HG02981 (cell line): ENCODE measurements at regions not wholly inside any gene's neighbourhood (a gene's known extent, or its start where the extent isn't known, plus 50 kb on each side); places are given as distances from the start of the nearest gene placed in this dataset.

ENCODE experiments used
- ATAC-seq: cut with Tn5 transposase; IDR thresholded peaks from one replicate; pipeline ENCODE4 v1.9.1; 2021; ENCODE audit warnings: mild to moderate bottlenecking, moderate library complexity; ENCODE audit not compliant: unreplicated experiment

GRCh38 chr17:74070998-74071679 lies 132.3 kb upstream of the RPL38 start:
- no peak for ATAC-seq

GRCh38 chr17:74072340-74072739 lies 131.1 kb upstream of the RPL38 start:
- ATAC-seq: no peak

- ATAC-seq: no peak
These were observed 127.0 kb upstream of the RPL38 start for GRCh38 chr17:74076446-74076845.

- ATAC-seq: no peak
These were observed 126.2 kb upstream of the RPL38 start for GRCh38 chr17:74077231-74077630.

- no peak for ATAC-seq
These were observed 125.0 kb upstream of the RPL38 start for GRCh38 chr17:74078363-74078941.

- ATAC-seq: no peak
These were observed 123.8 kb upstream of the RPL38 start for GRCh38 chr17:74079537-74080300.

GRCh38 chr17:74080656-74081582 lies 122.6 kb upstream of the RPL38 start:
- no peak for ATAC-seq

- ATAC-seq: no peak
These were observed 120.6 kb upstream of the RPL38 start for GRCh38 chr17:74082886-74083285.

- ATAC-seq: no peak
These were observed 120.2 kb upstream of the RPL38 start for GRCh38 chr17:74083321-74083720.

- no peak for ATAC-seq
These were observed 118.0 kb upstream of the RPL38 start for GRCh38 chr17:74085434-74085833.

GRCh38 chr17:74087002-74087585 lies 116.4 kb upstream of the RPL38 start:
- no peak for ATAC-seq

- no peak for ATAC-seq
These were observed 115.1 kb upstream of the RPL38 start for GRCh38 chr17:74088285-74088933.

GRCh38 chr17:74088934-74089329 lies 114.5 kb upstream of the RPL38 start:
- no peak for ATAC-seq

GRCh38 chr17:74089380-74089779 lies 114.1 kb upstream of the RPL38 start:
- no peak for ATAC-seq

GRCh38 chr17:74089869-74090464 lies 113.5 kb upstream of the RPL38 start:
- no peak for ATAC-seq

- no peak for ATAC-seq
These were observed 108.8 kb upstream of the RPL38 start for GRCh38 chr17:74094651-74095050.

GRCh38 chr17:74096456-74096855 lies 107.0 kb upstream of the RPL38 start:
- no peak for ATAC-seq

- ATAC-seq: no peak
These were observed 105.9 kb upstream of the RPL38 start for GRCh38 chr17:74097450-74098135.
